IMR-90 (cell line): ENCODE measurements at regions not wholly inside any gene's neighbourhood (a gene's known extent, or its start where the extent isn't known, plus 50 kb on each side); places are given as distances from the start of the nearest gene placed in this dataset.

Experiments
- BHLHE40 ChIP-seq: fragments of 150-350 bp; IDR thresholded peaks from 2 replicates; pipeline ENCODE4 v1.6.1; 2016; ENCODE audit warnings: mild to moderate bottlenecking, low read depth, low read length
- CEBPB ChIP-seq: IDR thresholded peaks from 2 replicates; pipeline ENCODE4 v1.6.1; 2012; ENCODE audit warnings: low read depth, low read length, improper control_type of control experiment
- CHD1 ChIP-seq: IDR thresholded peaks from 2 replicates; pipeline ENCODE4 v1.6.1; 2012; ENCODE audit warnings: low read depth, low read length, improper control_type of control experiment
- CTCF ChIP-seq: conservative IDR thresholded peaks from 2 replicates; pipeline ENCODE4 v1.5.1; 2012; ENCODE audit warnings: mild to moderate bottlenecking, low read depth, low read length, improper control_type of control experiment
- FOS ChIP-seq: fragments of 150-350 bp; IDR thresholded peaks from 2 replicates; pipeline ENCODE4 v1.6.1; 2016; ENCODE audit warnings: low read depth, low read length
- MAFK ChIP-seq: IDR thresholded peaks from 2 replicates; pipeline ENCODE4 v1.6.1; 2012; ENCODE audit warnings: low read depth, low read length, improper control_type of control experiment
- MAZ ChIP-seq: IDR thresholded peaks from 2 replicates; pipeline ENCODE4 v1.6.1; 2012; ENCODE audit warnings: low read depth, mild to moderate bottlenecking, low read length, improper control_type of control experiment, moderate library complexity, borderline replicate concordance
- MXI1 ChIP-seq: IDR thresholded peaks from 2 replicates; pipeline ENCODE4 v1.6.1; 2012; ENCODE audit warnings: low read depth, mild to moderate bottlenecking, low read length, moderate library complexity, borderline replicate concordance
- POLR2A ChIP-seq: IDR thresholded peaks from 2 replicates; pipeline ENCODE4 v1.6.1; 2012; ENCODE audit warnings: mild to moderate bottlenecking, low read depth, low read length
- RAD21 ChIP-seq: IDR thresholded peaks from 2 replicates; pipeline ENCODE4 v1.6.1; 2012; ENCODE audit warnings: low read length, improper control_type of control experiment
- RCOR1 ChIP-seq: IDR thresholded peaks from 2 replicates; pipeline ENCODE4 v1.6.1; 2012; ENCODE audit warnings: mild to moderate bottlenecking, low read length, improper control_type of control experiment; ENCODE audit not compliant: insufficient replicate concordance
- SMC3 ChIP-seq: fragments of 150-350 bp; IDR thresholded peaks from 2 replicates; pipeline ENCODE4 v1.6.1; 2016; ENCODE audit warnings: low read depth, mild to moderate bottlenecking, antibody characterized with exemption, low read length, moderate library complexity
- TF ChIP-seq, protein P1 (sequence below): fragments of 150-350 bp; IDR thresholded peaks from 2 replicates; pipeline ENCODE4 v1.6.1; 2017; ENCODE audit warnings: mild to moderate bottlenecking, antibody characterized with exemption, low read length, low read depth

DNA sequence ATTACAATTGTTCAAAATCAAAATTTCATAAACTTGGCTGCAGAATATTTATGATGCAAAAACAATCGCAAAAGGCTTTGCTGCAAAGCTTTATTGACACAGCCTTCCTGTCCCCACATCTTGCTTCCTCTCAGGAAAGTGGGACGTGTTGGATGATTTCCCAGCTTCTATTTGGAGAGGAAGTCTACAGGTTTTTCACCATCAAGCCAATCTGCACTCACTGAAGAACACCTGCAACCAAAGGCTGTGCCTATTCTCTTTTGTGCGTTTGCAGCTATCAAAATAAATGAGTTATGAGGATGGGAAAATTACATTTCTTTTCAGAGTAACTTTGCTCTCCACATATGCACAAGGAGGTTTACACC lies 214.4 kb downstream of the PLK2 start:
- no peak for TF ChIP-seq MAZ
- no peak for TF ChIP-seq POLR2A
- TF ChIP-seq CTCF, result no peak
- no peak for TF ChIP-seq SMC3
- TF ChIP-seq, protein P1, sequence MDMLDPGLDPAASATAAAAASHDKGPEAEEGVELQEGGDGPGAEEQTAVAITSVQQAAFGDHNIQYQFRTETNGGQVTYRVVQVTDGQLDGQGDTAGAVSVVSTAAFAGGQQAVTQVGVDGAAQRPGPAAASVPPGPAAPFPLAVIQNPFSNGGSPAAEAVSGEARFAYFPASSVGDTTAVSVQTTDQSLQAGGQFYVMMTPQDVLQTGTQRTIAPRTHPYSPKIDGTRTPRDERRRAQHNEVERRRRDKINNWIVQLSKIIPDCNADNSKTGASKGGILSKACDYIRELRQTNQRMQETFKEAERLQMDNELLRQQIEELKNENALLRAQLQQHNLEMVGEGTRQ, result no peak
- TF ChIP-seq MXI1, result no peak
- TF ChIP-seq FOS, result no peak
- TF ChIP-seq CEBPB, result no peak
- TF ChIP-seq RAD21, result no peak
- no peak for TF ChIP-seq CHD1
- no peak for TF ChIP-seq BHLHE40
- no peak for TF ChIP-seq MAFK
- no peak for TF ChIP-seq RCOR1
